DOHH2 (cell line): ENCODE measurements at regions not wholly inside any gene's neighbourhood (a gene's known extent, or its start where the extent isn't known, plus 50 kb on each side); places are given as distances from the start of the nearest gene placed in this dataset.

Experiments used
- EZH2phosphoT487 ChIP-seq: fragments of 200-600 bp; sonication (generic); IDR thresholded peaks from 2 replicates; pipeline ENCODE4 v1.6.1; 2017; ENCODE audit warnings: borderline replicate concordance, mild to moderate bottlenecking, antibody characterized with exemption, low read length, moderate library complexity, mixed read lengths
- TF ChIP-seq, protein P1 (sequence below): fragments of 200-600 bp; sonication (generic); IDR thresholded peaks from one replicate; pipeline ENCODE4 v1.5.1; 2014; ENCODE audit warnings: antibody characterized with exemption, mild to moderate bottlenecking, low read depth, low read length; ENCODE audit not compliant: poor library complexity, severe bottlenecking

DNA sequence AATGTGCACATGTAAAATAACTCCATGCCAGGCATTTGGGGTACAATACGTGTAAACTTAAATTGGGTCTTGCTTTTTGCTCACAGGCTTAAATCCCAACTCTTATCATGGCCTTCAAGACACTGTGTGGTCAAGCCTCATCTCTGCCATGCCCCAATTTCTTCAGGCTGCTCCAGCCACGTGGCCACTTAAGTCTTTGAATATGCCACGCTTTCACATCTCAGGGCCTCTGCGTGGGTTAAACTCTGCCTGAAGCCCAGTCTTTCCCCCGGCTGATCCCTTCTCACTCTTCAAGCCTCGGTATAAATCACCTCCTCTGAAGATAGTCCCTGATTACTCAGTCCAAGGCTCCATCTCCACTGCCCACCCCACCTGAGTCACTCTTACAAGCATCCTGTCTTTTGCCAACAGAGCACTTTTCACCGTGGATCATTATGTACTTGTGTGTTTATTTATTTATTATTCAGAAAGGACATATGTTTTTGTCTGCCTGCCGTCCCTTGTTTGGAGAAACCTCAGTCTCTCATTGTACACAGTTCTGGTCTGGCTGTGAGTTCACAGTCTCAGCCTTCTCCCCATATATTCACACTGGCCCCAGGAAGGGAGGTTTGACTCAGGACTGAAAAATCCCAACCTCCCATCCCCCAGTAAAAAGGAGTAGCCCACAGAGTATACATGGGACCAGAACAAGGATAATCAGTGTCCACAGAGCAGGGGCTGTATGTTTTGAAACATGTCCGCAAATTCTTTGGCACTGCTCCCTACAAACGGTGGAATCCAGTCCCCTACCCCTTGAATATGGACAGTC is 344.7 kb downstream of the MN1 start:
- TF ChIP-seq, protein P1, sequence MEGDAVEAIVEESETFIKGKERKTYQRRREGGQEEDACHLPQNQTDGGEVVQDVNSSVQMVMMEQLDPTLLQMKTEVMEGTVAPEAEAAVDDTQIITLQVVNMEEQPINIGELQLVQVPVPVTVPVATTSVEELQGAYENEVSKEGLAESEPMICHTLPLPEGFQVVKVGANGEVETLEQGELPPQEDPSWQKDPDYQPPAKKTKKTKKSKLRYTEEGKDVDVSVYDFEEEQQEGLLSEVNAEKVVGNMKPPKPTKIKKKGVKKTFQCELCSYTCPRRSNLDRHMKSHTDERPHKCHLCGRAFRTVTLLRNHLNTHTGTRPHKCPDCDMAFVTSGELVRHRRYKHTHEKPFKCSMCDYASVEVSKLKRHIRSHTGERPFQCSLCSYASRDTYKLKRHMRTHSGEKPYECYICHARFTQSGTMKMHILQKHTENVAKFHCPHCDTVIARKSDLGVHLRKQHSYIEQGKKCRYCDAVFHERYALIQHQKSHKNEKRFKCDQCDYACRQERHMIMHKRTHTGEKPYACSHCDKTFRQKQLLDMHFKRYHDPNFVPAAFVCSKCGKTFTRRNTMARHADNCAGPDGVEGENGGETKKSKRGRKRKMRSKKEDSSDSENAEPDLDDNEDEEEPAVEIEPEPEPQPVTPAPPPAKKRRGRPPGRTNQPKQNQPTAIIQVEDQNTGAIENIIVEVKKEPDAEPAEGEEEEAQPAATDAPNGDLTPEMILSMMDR, result no peak
- TF ChIP-seq EZH2phosphoT487, result no peak
